H9 (cell line): ENCODE measurements at regions not wholly inside any gene's neighbourhood (a gene's known extent, or its start where the extent isn't known, plus 50 kb on each side); places are given as distances from the start of the nearest gene placed in this dataset.

Experiments
- DNase-seq: peaks from one replicate; pipeline ENCODE4 v3.0.0-alpha.2; 2017
- H2AFZ ChIP-seq: one replicate; pipeline ENCODE4 v1.6.1; 2013; ENCODE audit warnings: mild to moderate bottlenecking, low read length, control low read depth, moderate library complexity
- H2AK5ac ChIP-seq: 2 replicates; pipeline ENCODE4 v1.6.1; 2013; ENCODE audit warnings: low read length, control low read depth, mixed read lengths; ENCODE audit not compliant: insufficient read length
- H2BK120ac ChIP-seq: one replicate; pipeline ENCODE4 v1.6.1; 2013; ENCODE audit warnings: low read depth, mild to moderate bottlenecking, low read length, control low read depth, inconsistent platforms; ENCODE audit not compliant: poor library complexity, severe bottlenecking
- H2BK12ac ChIP-seq: 2 replicates; pipeline ENCODE4 v1.6.1; 2013; ENCODE audit warnings: low read length, control low read depth, mixed read lengths, low read depth; ENCODE audit not compliant: insufficient read length
- H2BK15ac ChIP-seq: 2 replicates; pipeline ENCODE4 v1.6.1; 2013; ENCODE audit warnings: low read depth, low read length, control low read depth
- H2BK20ac ChIP-seq: one replicate; pipeline ENCODE4 v1.6.1; 2013; ENCODE audit warnings: low read depth, mild to moderate bottlenecking, low read length, control low read depth, inconsistent platforms; ENCODE audit not compliant: poor library complexity, severe bottlenecking
- H2BK5ac ChIP-seq: 2 replicates; pipeline ENCODE4 v1.6.1; 2013; ENCODE audit warnings: low read length, control low read depth, mixed read lengths; ENCODE audit not compliant: insufficient read length
- H3K14ac ChIP-seq: 2 replicates; pipeline ENCODE4 v1.6.1; 2013; ENCODE audit warnings: low read length, control low read depth; ENCODE audit not compliant: insufficient read depth
- H3K18ac ChIP-seq: 2 replicates; pipeline ENCODE4 v1.6.1; 2013; ENCODE audit warnings: low read depth, mild to moderate bottlenecking, mixed read lengths, low read length, control low read depth; ENCODE audit not compliant: insufficient read length
- H3K23ac ChIP-seq: 2 replicates; pipeline ENCODE4 v1.6.1; 2013; ENCODE audit warnings: low read length, control low read depth, mixed read lengths, low read depth; ENCODE audit not compliant: insufficient read length
- H3K23me2 ChIP-seq: 2 replicates; pipeline ENCODE4 v1.6.1; 2013; ENCODE audit warnings: low read depth, mild to moderate bottlenecking, mixed read lengths, low read length, control low read depth; ENCODE audit not compliant: insufficient read length, poor library complexity, severe bottlenecking
- H3K27ac ChIP-seq: 2 replicates; pipeline ENCODE4 v1.5.1; 2013; ENCODE audit warnings: low read length, control low read depth, mixed read lengths, low read depth; ENCODE audit not compliant: insufficient read length
- H3K27me3 ChIP-seq: 2 replicates; pipeline ENCODE4 v1.6.1; 2013; ENCODE audit warnings: low read length, control low read depth, inconsistent platforms; ENCODE audit not compliant: insufficient read depth
- H3K4ac ChIP-seq: 2 replicates; pipeline ENCODE4 v1.6.1; 2013; ENCODE audit warnings: low read depth, mild to moderate bottlenecking, control low read depth, inconsistent platforms, low read length, moderate library complexity
- H3K4me1 ChIP-seq: 2 replicates; pipeline ENCODE4 v1.6.1; 2013; ENCODE audit warnings: low read length, control low read depth, inconsistent platforms; ENCODE audit not compliant: insufficient read depth
- H3K4me2 ChIP-seq: 2 replicates; pipeline ENCODE4 v1.6.1; 2013; ENCODE audit warnings: low read length, control low read depth, mixed read lengths; ENCODE audit not compliant: insufficient read length, insufficient read depth
- H3K56ac ChIP-seq: 2 replicates; pipeline ENCODE4 v1.6.1; 2013; ENCODE audit warnings: low read depth, mild to moderate bottlenecking, mixed read lengths, low read length, control low read depth; ENCODE audit not compliant: insufficient read length
- H3K79me1 ChIP-seq: 2 replicates; pipeline ENCODE4 v1.6.1; 2013; ENCODE audit warnings: low read depth, mild to moderate bottlenecking, moderate library complexity, low read length, control low read depth, inconsistent platforms; ENCODE audit not compliant: insufficient read depth, poor library complexity, severe bottlenecking
- H3K79me2 ChIP-seq: 2 replicates; pipeline ENCODE4 v1.6.1; 2013; ENCODE audit warnings: low read length, control low read depth, inconsistent platforms; ENCODE audit not compliant: insufficient read depth
- H3K9ac ChIP-seq: 2 replicates; pipeline ENCODE4 v1.6.1; 2013; ENCODE audit warnings: low read length, control low read depth, mixed read lengths; ENCODE audit not compliant: insufficient read length; ENCODE audit errors: extremely low read depth
- H3K9me3 ChIP-seq: one replicate; pipeline ENCODE4 v1.6.1; 2013; ENCODE audit warnings: low read depth, low read length, inconsistent platforms; ENCODE audit not compliant: control insufficient read depth
- H3T11ph ChIP-seq: one replicate; pipeline ENCODE4 v1.6.1; 2013; ENCODE audit warnings: mild to moderate bottlenecking, low read length, control low read depth, inconsistent platforms
- H4K20me1 ChIP-seq: one replicate; pipeline ENCODE4 v1.6.1; 2013; ENCODE audit not compliant: control insufficient read depth, insufficient read length, insufficient read depth
- H4K5ac ChIP-seq: 2 replicates; pipeline ENCODE4 v1.6.1; 2013; ENCODE audit warnings: low read depth, mild to moderate bottlenecking, mixed read lengths, low read length, control low read depth; ENCODE audit not compliant: insufficient read length
- H4K8ac ChIP-seq: replicated peaks from 2 replicates; pipeline ENCODE4 v1.6.1; 2013; ENCODE audit warnings: low read length, control low read depth, mixed read lengths, low read depth; ENCODE audit not compliant: insufficient read length
- H4K91ac ChIP-seq: 2 replicates; pipeline ENCODE4 v1.6.1; 2013; ENCODE audit warnings: low read depth, mild to moderate bottlenecking, moderate library complexity, mixed read lengths, low read length, control low read depth; ENCODE audit not compliant: insufficient read length
- H3K27ac Mint-ChIP-seq, 3 experiments: 2 replicates in 2 of 3; 3 replicates in 1 of 3; pipeline ENCODE4 v1.8.0; 2020 to 2021; ENCODE audit warnings: mixed read lengths in 3 of 3, mild to moderate bottlenecking in 1 of 3, moderate library complexity in 1 of 3
- H3K27me3 Mint-ChIP-seq: 2 replicates; pipeline ENCODE4 v1.8.0; 2021; ENCODE audit warnings: low read depth, mild to moderate bottlenecking, moderate library complexity, mixed read lengths
- H3K36me3 Mint-ChIP-seq, 3 experiments: 2 replicates in 2 of 3; 3 replicates in 1 of 3; pipeline ENCODE4 v1.8.0; 2020 to 2021; ENCODE audit warnings: low read depth in 3 of 3, mixed read lengths in 3 of 3; ENCODE audit not compliant: insufficient read depth in 1 of 3
- H3K4me1 Mint-ChIP-seq, 2 experiments: 2 replicates each; pipeline ENCODE4 v1.8.0; 2020; ENCODE audit warnings: mixed read lengths in 2 of 2
- H3K4me3 Mint-ChIP-seq, 2 experiments: 2 replicates in 1 of 2; 3 replicates in 1 of 2; pipeline ENCODE4 v1.8.0; 2020 to 2021; ENCODE audit warnings: mild to moderate bottlenecking in 2 of 2, mixed read lengths in 2 of 2, moderate library complexity in 1 of 2
- H3K9me3 Mint-ChIP-seq, 2 experiments: 2 replicates in 1 of 2; 3 replicates in 1 of 2; pipeline ENCODE4 v1.8.0; 2020; ENCODE audit warnings: mild to moderate bottlenecking in 2 of 2, mixed read lengths in 2 of 2, moderate library complexity in 1 of 2
- WGBS: extraction: QIAGEN DNeasy Blood & Tissue Kit; methylation state at CpG from one replicate; pipeline ENCODE4 v1.1.7; 2013; ENCODE audit warnings: missing lambda C conversion rate, low lambda C conversion rate, mixed read lengths; ENCODE audit not compliant: insufficient read length; ENCODE audit errors: extremely low coverage; 5-methylcytosine and 5-hydroxymethylcytosine counted together
- TF ChIP-seq, protein P1 (sequence below): fragments of 200-600 bp; sonication (generic); conservative IDR thresholded peaks from 3 replicates; pipeline ENCODE4 v1.8.0; 2021; ENCODE audit warnings: antibody characterized with exemption, mild to moderate bottlenecking

- H2BK15ac ChIP-seq, result no peak overlapping the region
- no peak overlapping the region for H4K5ac ChIP-seq
- no peak overlapping the region for H3K27ac ChIP-seq
- H3K27me3 ChIP-seq, result no peaks in the 10 kb centered on the region
- H3K23me2 ChIP-seq, result no peaks in the 10 kb centered on the region
- no peak overlapping the region for H4K91ac ChIP-seq
- H3K23ac ChIP-seq, result no peak overlapping the region
- H2AK5ac ChIP-seq, result no peak overlapping the region
- no peak overlapping the region for H2BK12ac ChIP-seq
- no peak overlapping the region for H3K18ac ChIP-seq
- no peak overlapping the region for H3K4ac ChIP-seq
- H3K56ac ChIP-seq, result no peak overlapping the region
- no peak overlapping the region for H3K4me2 ChIP-seq
- DNase-seq, result no peak
- no peak overlapping the region for H2BK120ac ChIP-seq
- H3K79me1 ChIP-seq, result no peaks in the 10 kb centered on the region
- H2BK5ac ChIP-seq, result no peak overlapping the region
- no peaks in the 10 kb centered on the region for H3K9me3 ChIP-seq
- no CpG with 5 or more reads among the region's 5 CpGs for WGBS
- H3K4me1 ChIP-seq, result no peaks in the 10 kb centered on the region
- TF ChIP-seq, protein P1, sequence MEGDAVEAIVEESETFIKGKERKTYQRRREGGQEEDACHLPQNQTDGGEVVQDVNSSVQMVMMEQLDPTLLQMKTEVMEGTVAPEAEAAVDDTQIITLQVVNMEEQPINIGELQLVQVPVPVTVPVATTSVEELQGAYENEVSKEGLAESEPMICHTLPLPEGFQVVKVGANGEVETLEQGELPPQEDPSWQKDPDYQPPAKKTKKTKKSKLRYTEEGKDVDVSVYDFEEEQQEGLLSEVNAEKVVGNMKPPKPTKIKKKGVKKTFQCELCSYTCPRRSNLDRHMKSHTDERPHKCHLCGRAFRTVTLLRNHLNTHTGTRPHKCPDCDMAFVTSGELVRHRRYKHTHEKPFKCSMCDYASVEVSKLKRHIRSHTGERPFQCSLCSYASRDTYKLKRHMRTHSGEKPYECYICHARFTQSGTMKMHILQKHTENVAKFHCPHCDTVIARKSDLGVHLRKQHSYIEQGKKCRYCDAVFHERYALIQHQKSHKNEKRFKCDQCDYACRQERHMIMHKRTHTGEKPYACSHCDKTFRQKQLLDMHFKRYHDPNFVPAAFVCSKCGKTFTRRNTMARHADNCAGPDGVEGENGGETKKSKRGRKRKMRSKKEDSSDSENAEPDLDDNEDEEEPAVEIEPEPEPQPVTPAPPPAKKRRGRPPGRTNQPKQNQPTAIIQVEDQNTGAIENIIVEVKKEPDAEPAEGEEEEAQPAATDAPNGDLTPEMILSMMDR, result no peak
- no peak overlapping the region for H4K8ac ChIP-seq
- H2BK20ac ChIP-seq, result no peak overlapping the region
- peaks cover 0 to 6% of the 10 kb centered on the region in 2 experiments; a peak in 3 of 4 replicates for H3K4me1 Mint-ChIP-seq
- H3K27me3 Mint-ChIP-seq, result peaks cover 2% of the 10 kb centered on the region
- no peaks in the 10 kb centered on the region for H4K20me1 ChIP-seq
- peaks cover 0 to 2% (median under 1%) of the 10 kb centered on the region in 3 experiments; a peak in 2 of 7 replicates for H3K36me3 Mint-ChIP-seq
- no peak overlapping the region; the same call in 1 of the 2 replicates for H3K14ac ChIP-seq
- no peak overlapping the region for H3T11ph ChIP-seq
- no peak overlapping the region for H2AFZ ChIP-seq
- no peaks in the 10 kb centered on the region for H3K79me2 ChIP-seq
- no peak overlapping the region; a peak in 2 of 7 replicates for H3K27ac Mint-ChIP-seq
- H3K9me3 Mint-ChIP-seq, result peaks cover 5 to 7% of the 10 kb centered on the region in 2 experiments; a peak in 4 of 5 replicates
- no peak overlapping the region for H3K9ac ChIP-seq
- H3K4me3 Mint-ChIP-seq, result no peak overlapping the region
These were observed 1400.8 kb upstream of the DDX18 start for GRCh38 chr2:116413659-116414058.
